ENCODE measurements at regions not wholly inside any gene's neighbourhood (a gene's known extent, or its start where the extent isn't known, plus 50 kb on each side); places are given as distances from the start of the nearest gene placed in this dataset.
"Not testable (repeated sequence)": the region's sequence is repeated elsewhere in the genome, so short reads cannot be mapped to it uniquely, and the experiment has no call there.

- DNase-seq, result no peak
Measured at GRCh38 chr21:35482933-35483662, 434.0 kb upstream of the RUNX1 start.

- DNase-seq, result no peak
Measured at GRCh38 chr21:35482096-35482495, 433.0 kb upstream of the RUNX1 start.

GRCh38 chr21:35481005-35481404, 431.9 kb upstream of the RUNX1 start:
- no peak for DNase-seq

GRCh38 chr21:35479529-35479928, 430.4 kb upstream of the RUNX1 start:
- no peak for DNase-seq

GRCh38 chr21:35479065-35479448, 430.0 kb upstream of the RUNX1 start:
- DNase-seq, result no peak

GRCh38 chr21:35478161-35479064, 429.3 kb upstream of the RUNX1 start:
- DNase-seq, result no peak

- DNase-seq, result no peak
Measured at GRCh38 chr21:35477622-35478021, 428.5 kb upstream of the RUNX1 start.

GRCh38 chr21:35476621-35477395, 427.7 kb upstream of the RUNX1 start:
- DNase-seq, result peak in 1 of 2 experiments; percentile 6

GRCh38 chr21:35475762-35476161, 426.7 kb upstream of the RUNX1 start:
- no peak for DNase-seq

GRCh38 chr21:35475009-35475408, 425.9 kb upstream of the RUNX1 start:
- no peak for DNase-seq

GRCh38 chr21:35473496-35473895, 424.4 kb upstream of the RUNX1 start:
- no peak for DNase-seq

GRCh38 chr21:35470522-35470921, 421.4 kb upstream of the RUNX1 start:
- DNase-seq, result no peak

GRCh38 chr21:35469498-35469897, 420.4 kb upstream of the RUNX1 start:
- DNase-seq, result no peak

GRCh38 chr21:35468991-35469390, 419.9 kb upstream of the RUNX1 start:
- DNase-seq, result no peak

GRCh38 chr21:35467566-35467965, 418.5 kb upstream of the RUNX1 start:
- DNase-seq, result no peak

- not testable (repeated sequence) for DNase-seq
Measured at GRCh38 chr21:35466681-35467080, 417.6 kb upstream of the RUNX1 start.

GRCh38 chr21:35465741-35466140, 416.6 kb upstream of the RUNX1 start:
- no peak for DNase-seq

GRCh38 chr21:35461700-35462099, 412.6 kb upstream of the RUNX1 start:
- no peak for DNase-seq

GRCh38 chr21:35460441-35460840, 411.3 kb upstream of the RUNX1 start:
- DNase-seq, result no peak

- no peak for DNase-seq
Measured at GRCh38 chr21:35458405-35458804, 409.3 kb upstream of the RUNX1 start.

- DNase-seq, result no peak
Measured at GRCh38 chr21:35457097-35457804, 408.1 kb upstream of the RUNX1 start.

GRCh38 chr21:35451276-35451675, 402.2 kb upstream of the RUNX1 start:
- DNase-seq, result no peak

- no peak for DNase-seq
Measured at GRCh38 chr21:35450830-35451229, 401.7 kb upstream of the RUNX1 start.
